CD4-positive, alpha-beta T cell treated with Interferon alpha-2 for 1 hour (primary cell): ENCODE measurements at regions not wholly inside any gene's neighbourhood (a gene's known extent, or its start where the extent isn't known, plus 50 kb on each side); places are given as distances from the start of the nearest gene placed in this dataset.
"Not testable (repeated sequence)": the region's sequence is repeated elsewhere in the genome, so short reads cannot be mapped to it uniquely, and the experiment has no call there.

ENCODE experiments used
- DNase-seq, 2 donors: peaks; one replicate each; pipeline ENCODE4 v3.0.0-alpha.2; 2020 to 2022

DNA sequence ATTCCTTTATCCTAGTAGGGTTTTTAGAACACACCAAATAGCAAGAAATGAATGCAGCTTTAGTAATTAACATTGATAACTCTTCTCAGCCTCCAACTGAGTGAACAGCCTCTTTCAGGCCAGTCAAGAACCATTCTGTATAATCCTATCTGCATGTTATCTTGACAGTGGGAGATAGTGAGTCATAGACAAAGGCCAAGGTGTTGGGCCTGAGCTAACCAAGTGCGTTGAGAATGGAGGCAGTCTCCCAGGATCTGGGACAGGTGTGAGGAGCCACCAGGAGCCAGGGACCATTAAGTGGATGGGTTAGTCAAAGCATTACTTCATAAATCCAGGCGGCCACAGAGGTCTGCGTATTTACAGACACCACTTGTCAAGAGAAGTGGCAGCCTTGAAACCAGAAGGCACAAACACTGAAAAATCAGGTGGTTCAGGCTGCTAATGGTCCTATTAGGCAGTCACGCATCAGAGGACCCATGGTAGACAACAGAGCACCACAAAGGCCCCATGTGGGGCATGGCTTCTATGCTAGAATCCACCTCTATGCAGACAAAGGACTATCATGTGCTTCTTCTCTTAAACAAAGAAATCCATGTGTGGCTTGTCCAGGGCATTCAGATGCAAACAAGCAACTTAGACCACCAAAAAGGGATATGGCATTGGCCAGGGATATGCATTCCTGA is 409.7 kb upstream of the PIK3R1 start:
- no peak for DNase-seq

DNA sequence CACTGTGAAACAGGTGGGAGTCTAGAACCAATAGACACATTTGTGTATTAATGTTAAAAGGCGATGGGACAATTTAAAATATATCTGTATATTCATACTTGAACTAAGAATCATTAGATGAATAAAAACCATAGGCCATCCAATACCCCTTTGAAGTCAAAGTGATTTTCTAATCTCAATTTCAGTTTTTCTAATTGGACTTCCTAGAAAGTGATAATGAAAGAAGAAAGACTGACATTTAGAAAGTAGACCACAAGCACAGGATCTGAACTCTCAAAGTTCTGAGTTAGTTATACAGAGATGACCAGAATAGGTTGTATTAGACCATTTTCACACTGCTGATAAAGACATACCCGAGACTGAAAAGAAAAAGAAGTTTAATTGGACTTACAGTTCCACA is 412.8 kb upstream of the PIK3R1 start:
- DNase-seq, result no peak

DNA sequence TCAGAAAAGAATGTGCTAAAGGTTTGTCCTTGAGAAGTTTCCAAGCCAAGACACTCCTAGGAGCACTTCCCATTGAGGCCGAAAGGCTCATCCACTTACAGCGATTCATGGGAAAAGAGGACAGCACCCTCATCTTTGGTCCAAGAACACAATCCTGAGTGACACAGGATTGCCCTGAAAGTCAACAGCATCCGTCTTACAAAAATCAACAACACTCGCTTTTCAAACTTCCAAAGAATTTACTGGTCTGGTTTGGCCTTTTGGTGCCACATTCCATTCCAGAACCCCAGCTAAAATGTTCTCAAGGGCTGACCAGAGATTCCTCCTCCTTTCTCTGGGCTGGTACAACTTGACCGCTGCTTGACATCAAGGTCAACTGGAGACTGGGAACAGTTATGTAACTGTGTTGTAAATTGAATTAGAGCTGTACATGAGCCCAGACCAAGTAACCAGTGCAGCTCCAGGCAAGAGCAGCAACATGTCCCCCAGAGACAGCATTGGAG is 415.8 kb upstream of the PIK3R1 start:
- DNase-seq, result no peak

DNA sequence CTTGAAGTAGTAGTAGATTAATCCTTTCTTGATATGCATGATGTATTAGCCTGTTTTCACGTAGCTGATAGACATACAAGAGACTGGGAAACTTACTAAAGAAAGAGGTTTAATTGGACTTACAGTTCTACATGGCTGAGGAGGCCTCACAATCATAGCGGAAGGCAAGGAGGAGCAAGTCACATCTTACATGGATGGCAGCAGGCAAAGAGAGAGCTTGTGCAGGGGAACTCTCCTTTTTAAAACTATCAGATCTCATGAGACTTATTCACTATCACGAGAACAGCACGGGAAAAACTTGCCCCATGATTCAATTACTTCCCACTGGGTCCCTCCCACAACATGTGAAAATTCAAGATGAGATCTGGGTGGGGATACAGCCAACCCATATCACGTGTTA is 417.1 kb upstream of the PIK3R1 start:
- DNase-seq, result not testable (repeated sequence)

DNA sequence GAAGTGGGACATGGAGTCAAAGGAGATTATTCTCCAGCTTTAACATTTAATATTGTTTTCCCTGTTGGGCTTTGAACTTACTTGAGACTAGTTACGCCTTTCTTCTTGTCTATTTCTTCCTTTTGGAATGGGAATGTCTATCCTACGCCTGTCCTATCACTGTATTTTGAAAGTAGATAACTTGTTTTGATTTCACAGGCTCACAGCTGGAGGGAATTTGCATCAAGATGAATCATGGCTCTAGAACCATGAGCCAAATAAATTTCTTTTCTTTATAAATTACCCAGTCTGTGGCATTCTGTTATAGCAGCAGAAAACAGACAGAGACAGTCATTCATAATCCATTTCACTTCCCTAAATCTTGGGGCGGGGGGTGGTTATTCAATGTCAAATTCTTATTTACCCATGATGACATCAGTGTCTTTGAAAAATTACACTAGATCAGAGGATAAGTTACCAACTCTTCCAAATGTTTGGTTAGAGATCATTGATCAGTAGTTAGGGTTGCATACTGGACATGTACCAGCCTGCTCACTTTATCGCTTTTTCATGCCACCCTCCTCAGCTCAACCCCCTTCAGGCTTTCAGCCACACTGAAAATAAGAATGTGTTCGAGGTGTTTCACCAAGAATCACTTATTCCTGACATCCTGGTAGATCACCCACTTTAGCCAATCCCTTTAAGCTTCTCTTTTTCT is 419.6 kb upstream of the PIK3R1 start:
- no peak for DNase-seq

DNA sequence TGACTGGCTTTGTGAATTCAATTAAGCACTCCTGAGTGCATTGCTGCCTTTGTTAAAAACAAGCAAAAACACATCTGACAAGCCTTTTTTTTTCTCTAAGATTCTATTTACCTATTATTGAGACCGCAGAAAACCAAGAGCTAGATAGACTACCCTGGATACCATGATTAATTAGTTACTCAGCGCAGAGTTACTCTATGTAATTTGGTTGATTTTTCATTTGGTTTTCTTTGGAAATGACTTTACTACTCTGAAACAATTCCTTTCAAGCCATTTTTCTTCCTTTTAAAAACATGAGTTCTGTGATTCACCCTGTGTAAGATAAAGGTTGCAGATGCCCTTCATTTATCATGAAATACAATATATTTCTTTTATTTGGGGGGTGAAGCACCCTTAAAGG is 421.6 kb upstream of the PIK3R1 start:
- no peak for DNase-seq

DNA sequence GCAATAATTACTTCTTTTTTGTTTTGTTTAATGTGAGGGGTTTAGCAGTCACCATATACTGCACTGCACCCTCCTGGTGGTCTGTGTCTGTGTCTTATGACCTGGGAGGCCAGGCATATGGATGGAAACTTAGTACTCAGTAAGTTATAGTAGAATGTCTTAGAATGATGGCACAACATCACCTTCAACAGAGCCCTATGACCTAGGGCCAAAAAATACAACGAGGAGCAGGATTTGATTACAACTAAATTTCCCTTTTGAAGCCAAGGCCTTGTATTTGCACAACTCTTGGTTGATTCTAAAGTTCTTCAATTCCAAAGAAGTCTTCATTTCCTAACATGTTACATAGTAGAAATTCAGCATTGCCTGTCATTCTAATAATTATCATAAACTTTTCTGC is 422.1 kb upstream of the PIK3R1 start:
- no peak for DNase-seq

DNA sequence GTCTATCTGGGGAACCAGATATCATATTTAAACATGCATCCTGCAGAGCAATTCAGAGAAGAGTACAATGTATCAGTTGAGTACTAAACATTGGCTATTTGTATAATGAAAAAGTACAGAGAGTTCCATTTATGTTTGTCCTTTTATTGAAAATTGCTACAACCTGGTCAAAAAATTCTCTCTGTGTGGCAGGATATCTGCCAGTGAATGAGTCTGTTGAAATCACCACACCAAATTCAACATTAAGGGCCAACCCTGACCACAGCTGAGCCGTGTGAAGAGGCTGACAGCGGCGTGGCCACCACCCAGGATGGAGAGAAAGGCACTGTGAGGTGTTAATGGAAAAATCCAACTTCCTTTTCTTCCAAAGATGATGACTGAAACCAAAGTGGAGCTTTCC is 422.7 kb upstream of the PIK3R1 start:
- DNase-seq, result no peak

DNA sequence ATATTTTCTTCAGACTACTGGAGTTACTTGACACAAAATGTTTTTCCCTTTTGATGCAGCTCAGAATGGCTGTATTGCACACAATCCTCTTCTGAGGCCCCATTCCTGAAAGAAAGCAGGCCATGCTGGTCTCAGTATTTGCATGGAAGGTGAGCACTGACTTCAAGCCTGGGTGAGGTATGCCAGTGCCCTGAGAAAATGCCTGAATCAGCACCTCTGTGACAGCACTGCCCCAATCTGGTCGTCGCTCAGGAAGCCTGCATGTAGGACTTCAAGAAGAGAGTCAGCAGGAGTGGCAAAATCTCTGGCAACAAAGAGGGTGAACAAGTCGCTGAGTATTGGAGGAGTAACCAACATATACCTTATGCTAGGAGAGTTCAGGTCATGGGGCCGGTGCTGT is 425.2 kb upstream of the PIK3R1 start:
- DNase-seq, result no peak

DNA sequence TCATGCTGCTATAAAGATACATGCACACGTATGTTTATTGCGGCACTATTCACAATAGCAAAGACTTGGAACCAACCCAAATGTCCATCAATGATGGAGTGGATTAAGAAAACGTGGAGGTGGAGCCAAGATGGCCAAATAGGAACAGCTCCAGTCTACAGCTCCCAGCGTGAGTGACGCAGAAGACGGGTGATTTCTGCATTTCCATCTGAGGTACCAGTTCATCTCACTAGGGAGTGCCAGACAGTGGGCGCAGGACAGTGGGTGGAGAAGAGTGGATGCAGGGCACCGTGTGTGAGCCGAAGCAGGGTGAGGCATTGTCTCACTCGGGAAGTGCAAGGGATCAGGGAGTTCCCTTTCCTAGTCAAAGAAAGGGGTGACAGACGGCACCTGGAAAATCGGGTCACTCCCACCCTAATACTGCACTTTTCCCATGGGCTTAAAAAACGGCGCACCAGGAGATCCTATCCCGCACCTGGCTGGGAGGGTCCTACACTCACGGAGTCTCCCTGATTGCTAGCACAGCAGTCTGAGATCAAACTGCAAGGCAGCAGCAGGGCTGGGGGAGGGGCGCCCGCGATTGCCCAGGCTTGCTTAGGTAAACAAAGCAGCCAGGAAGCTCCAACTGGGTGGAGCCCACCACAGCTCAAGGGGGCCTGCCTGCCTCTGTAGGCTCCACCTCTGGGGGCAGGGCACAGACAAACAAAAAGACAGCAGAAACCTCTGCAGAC is 435.5 kb upstream of the PIK3R1 start:
- not testable (repeated sequence) for DNase-seq

DNA sequence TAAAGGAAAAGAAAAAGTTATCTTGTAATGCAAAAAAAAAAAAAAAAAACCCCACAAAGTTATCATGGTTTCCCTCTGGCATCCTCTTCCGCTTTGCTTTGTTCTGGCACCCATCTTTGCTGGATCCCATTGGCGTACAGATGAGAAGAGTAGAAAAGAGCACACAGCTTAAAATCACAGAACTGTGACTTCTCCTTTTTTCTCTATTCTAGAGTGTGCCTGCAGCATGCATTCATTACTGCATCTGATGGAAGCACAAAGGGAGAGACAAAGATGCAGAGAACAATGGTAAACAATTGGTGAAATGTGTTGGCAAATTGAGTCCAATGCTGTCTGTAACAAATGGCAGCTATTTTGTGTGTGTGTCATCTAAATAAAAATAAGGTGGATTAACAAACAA is 440.8 kb upstream of the PIK3R1 start:
- DNase-seq, result no peak

DNA sequence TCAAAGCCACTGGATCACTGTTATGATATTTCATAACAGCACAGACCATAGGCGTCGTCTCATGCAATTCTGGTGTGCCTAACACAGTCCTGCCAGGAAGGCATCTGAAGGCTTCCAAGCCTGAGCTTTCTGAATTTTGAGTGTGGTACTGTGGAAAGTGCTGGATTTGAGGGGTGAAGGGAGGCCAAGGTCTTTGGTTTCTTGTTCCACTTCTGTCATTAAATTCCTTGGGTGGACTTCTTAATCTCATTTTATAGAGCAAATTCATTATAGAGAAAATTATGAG is 441.3 kb upstream of the PIK3R1 start:
- DNase-seq, result no peak

DNA sequence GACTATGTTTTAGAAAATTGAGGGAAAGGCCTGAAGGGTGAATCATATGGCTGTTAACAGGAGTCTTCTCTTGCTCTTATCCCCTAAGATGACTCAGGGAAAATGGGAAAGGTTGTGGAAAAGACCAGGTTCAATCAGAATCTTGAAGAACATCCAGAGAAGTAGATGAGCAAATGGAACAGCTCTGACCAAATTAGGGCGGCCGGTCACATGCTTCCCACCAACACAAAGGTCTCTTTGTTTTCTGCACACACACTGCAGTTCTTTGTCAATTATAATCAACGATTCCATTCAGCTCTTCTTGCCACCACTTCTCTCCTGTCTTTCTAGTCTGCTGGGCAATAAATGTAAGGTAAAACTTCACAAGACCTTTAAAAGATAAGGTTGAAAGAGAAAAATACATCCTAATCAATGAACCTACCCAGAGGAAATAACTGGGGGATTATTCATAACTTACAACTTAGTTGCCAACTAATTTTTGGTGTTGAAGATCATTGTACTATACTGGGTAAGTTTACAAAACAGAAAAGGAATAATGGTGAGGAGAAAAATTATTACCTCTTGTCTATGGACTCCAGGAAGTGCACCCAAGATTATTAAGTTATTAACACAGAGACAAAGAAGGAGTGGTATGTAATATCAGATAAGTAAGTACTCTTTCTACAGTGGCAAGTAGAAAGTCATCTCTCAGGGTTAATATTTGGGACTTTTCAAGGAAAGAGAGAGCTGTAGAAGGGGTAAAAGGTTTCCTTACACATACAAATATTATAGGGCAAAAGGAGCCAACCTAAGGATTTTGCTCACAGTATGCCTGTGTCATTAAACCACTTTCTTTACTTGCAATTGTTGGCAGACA is 441.9 kb upstream of the PIK3R1 start:
- DNase-seq, result no peak

DNA sequence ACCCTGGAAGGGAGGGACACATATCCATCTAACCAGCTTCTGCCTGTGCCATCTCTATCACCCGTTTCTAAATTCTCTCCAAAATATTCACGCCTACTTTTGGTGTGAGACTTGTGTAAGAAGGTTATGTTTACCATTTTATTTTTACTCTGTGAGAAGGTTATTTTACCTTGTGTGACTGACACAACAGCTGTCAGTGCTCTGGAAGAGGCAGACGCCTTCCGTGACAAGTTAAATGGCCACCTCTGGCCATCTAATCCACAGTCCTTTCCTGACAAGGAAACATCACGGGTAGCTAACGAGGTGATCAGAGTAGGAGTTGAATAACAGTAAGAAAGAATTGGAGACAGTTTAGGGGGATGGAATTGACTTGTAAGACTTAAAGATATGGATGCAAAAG is 443.8 kb upstream of the PIK3R1 start:
- DNase-seq, result no peak

DNA sequence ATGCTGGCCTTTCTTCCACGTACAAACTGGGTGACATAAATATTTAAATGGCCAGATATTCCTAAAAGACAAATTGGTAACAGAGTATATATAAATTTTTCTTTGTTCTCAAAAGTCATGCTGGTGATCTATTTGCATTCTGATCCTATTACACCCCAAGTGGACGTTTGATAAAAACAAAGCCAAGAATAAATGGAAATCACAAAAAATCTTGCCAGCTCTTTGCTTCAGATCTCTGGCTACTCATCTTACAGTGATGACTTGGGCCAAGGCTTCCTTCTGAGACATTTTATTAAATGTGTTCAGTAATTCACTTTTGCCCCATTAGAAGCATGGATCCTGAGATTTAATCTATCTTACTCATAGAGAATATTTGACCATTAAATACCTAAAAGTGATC is 444.3 kb upstream of the PIK3R1 start:
- no peak for DNase-seq

DNA sequence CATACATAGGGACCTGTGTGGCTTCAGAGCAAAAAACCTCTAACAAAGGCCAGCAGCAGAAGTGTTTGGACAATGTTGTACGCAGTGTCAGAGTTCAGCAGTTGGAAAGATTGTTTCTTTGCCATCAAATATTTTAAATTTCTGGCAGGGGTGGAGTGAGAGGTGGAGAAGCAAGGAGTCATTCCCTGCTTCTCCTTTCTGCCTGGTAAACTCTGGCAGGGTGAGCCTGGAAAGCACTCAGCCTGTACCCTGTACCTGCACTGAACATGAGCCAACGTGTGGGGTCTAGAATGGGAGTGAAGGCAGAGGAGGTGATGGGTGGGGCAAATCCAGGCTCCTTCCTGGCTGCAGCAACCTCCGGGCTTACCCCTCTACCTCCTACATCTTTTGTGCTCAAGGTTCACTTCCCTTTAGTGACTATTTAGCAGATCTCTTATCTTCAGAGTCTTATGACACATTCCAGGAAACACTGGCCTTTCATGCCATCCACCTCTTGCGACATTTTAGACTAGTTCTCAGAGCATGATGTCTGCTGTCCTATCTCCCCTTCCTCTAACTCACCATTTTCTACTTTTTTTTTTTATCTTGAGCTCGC is 445.0 kb upstream of the PIK3R1 start:
- no peak for DNase-seq

DNA sequence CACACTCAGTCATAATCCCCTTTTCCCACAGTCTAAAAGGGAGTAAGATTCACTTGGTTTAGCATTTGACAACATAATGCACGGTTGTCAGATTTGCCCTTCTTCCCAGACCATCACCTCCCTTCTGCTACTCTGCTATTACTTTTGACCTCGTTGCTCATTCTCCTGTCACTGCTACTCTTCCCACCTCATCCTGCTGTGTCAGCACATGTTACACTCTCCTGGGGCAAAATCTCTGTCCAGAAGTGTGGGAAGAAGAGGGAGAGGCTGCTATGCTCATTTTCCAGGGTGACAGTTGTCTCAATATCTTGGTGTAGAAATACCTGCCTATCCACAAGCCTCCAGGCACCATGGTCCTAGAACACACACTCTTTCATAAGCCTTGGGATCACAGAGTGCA is 449.9 kb upstream of the PIK3R1 start:
- no peak for DNase-seq

DNA sequence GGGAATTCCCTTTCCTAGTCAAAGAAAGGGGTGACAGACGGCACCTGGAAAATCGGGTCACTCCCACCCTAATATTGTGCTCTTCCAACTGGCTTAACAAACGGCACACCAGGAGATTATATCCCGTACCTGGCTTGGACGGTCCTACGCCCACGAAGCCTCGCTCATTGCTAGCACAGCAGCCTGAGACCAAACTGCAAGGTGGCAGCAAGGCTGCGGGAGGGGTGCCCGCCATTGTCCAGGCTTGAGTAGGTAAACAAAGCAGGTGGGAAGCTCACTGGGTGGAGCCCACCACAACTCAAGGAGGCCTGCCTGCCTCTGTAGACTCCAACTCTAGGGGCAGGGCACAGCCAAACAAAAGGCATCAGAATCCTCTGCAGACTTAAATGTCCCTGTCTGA is 457.8 kb upstream of the PIK3R1 start:
- DNase-seq, result not testable (repeated sequence)

DNA sequence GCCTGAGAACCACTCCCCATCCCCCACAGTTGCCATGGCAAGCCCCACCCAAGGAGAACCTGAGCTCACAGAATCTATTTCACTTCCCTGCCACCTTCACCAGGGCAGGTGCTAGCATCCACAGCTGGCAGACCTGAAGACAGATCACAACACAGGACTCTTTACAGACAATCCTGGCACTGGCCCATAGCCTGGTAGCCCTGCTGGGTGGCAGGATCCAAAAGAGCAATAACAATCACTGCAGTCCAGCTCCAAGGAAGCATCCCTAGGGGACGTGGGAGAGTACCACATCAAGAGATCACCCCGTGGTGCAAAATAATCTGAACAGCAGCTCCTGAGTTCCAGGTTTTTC is 463.2 kb upstream of the PIK3R1 start:
- no peak for DNase-seq

DNA sequence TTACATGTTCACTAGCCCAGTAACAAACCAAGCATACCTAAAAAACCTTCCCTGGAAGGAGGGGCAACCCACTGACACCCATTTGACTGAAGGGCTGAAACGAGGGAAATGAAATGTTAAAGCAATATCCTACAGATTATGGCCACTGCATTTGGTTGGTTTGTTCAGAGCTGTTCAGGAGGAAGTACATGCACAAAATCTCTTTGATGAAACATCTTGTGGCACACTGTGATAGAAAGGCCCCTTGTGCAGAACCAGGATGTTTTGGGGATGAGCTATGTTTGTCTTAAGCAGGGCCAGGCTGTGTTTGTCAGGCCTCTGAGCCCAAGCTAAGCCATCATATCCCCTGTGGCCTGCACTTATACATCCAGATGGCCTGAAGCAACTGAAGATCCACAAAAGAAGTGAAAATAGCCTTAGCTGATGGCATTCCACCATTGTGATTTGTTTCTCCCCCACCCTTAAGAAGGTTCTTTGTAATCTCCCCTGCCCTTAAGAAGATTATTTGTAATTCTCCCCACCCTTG is 467.3 kb upstream of the PIK3R1 start:
- no peak for DNase-seq

DNA sequence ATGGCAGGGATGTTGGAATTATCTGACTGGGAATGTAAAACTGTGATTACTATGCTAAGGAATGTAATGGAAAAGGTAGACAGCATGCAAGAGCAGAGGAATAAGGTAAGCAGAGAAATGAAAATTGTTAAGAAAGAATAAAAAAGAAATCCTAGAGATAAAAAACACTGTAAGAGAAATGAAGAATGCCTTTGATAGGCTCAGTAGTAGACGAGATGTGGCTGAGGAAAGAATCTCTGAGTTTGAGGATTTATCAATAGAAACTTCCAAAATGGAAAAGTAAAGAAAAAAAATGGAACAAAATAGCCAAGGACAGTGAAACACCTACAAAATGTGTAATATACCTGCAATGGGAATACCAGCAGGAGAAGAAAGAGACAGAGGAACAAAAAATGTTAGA is 468.5 kb upstream of the PIK3R1 start:
- DNase-seq, result no peak

DNA sequence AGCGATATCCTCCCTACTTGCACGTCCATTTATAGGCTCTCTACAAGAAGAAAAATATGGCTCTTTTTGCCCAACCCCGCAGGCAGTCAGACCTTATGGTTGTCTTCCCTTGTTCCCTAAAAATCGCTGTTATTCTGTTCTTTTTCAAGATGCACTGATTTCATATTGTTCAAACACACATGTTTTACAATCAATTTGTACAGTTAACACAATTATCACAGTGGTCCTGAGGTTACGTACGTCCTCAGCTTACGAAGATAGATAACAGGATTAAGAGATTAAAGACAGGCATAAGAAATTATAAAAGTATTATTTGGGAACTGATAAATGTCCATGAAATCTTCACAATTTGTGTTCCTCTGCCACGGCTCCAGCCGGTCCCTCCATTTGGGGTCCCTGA is 468.9 kb upstream of the PIK3R1 start:
- DNase-seq, result not testable (repeated sequence)

DNA sequence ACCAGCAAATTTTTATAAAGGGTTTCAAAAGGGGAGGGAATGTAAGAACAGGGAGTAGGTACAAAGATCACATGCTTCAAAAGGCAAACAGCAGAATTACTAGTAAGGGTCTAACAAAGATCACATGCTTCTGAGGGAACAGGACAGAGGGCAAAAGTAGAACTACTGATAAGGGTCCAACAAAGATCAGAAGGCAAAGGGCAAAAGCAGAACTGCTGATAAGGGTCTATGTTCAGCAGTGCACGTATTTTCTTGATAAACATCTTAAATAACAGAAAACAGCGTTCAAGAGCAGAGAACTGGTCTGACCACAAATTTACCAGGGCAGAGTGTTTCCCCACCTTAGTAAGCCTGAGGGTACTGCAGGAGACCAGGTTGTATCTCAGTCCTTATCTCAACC is 469.5 kb upstream of the PIK3R1 start:
- no peak for DNase-seq
